ENCODE measurements at regions not wholly inside any gene's neighbourhood (a gene's known extent, or its start where the extent isn't known, plus 50 kb on each side); places are given as distances from the start of the nearest gene placed in this dataset.

DNA sequence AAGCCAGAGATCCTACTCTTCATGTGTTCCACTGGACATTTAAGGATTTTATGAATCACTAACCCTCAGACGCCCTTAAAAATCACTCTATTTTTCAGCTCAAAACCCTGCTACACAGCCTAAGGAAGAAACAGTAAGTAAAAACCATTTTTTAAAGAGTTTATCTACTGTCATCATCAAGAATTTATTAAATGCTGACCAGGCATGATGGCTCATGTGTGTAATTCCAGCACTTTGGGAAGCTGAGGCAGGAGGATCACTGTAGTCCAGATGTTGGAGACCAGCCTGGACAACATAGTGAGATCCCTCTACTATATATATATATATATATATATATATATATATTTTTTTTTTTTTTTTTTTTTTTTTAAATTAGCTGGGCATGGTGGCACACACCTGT, 124.2 kb upstream of the ID4 start:
- TF ChIP-seq POLR2A (IDR thresholded peaks at IDR 0.05; ENCODE audit: low read length): no peak
- TF ChIP-seq GATA1 (IDR thresholded peaks at IDR 0.05; ENCODE audit: low read depth, low read length): no peak
